ENCODE measurements at regions not wholly inside any gene's neighbourhood (a gene's known extent, or its start where the extent isn't known, plus 50 kb on each side); places are given as distances from the start of the nearest gene placed in this dataset.

- TF ChIP-seq CTCF (conservative IDR thresholded peaks at IDR 0.05; ENCODE audit: low read length) (no peak), EZH2phosphoT487 (IDR thresholded peaks at IDR 0.05; ENCODE audit: borderline replicate concordance) (no peak)
Measured at GRCh38 chr4:66404141-66404540, 733.9 kb upstream of the EPHA5 start.
